GM21619 (cell line): ENCODE measurements at regions not wholly inside any gene's neighbourhood (a gene's known extent, or its start where the extent isn't known, plus 50 kb on each side); places are given as distances from the start of the nearest gene placed in this dataset.

Experiments
- ATAC-seq: cut with Tn5 transposase; IDR thresholded peaks from one replicate; pipeline ENCODE4 v1.9.1; 2021; ENCODE audit not compliant: unreplicated experiment

DNA sequence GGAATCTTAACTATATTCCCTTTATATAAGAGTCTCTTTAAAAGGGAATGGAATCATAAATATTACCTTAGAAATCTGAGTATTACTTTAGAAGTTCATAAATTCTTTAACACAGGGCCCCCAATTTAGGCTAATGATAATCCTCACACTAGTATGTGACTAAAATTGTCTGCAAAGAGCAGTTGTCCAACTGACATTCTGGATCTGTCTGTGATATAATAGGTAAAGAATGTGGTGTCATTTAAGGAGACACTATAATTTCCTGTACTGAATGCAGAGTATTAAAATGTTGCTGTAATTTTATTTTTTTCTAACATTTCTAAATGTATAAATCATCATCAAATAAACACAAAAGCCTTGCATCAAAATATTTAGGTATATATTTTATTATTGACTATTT is 128.5 kb upstream of the DST start:
- no peak for ATAC-seq

DNA sequence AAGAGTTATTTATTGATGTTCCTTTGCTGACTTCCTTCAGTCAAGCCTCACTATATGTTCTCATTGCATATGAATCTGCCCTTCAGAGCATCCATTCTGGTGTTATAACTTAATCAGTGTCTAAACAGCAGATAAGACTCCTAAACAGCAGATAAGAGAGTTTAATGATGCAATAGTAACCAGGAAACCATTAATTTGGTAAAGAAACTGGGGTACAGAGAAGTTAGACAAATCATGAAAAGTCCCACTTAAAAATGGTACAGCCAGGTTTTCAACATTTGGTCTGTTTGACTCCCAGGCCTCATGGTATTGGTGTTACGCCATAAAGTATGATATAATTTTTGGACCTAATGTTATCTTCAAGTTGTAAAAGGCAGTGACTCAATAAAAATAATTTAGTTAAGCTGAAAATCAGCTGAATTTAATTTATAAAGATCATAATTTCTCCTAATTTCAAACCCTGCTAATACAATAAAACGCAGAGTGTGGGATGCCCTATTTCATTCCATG is 127.4 kb upstream of the DST start:
- no peak for ATAC-seq

DNA sequence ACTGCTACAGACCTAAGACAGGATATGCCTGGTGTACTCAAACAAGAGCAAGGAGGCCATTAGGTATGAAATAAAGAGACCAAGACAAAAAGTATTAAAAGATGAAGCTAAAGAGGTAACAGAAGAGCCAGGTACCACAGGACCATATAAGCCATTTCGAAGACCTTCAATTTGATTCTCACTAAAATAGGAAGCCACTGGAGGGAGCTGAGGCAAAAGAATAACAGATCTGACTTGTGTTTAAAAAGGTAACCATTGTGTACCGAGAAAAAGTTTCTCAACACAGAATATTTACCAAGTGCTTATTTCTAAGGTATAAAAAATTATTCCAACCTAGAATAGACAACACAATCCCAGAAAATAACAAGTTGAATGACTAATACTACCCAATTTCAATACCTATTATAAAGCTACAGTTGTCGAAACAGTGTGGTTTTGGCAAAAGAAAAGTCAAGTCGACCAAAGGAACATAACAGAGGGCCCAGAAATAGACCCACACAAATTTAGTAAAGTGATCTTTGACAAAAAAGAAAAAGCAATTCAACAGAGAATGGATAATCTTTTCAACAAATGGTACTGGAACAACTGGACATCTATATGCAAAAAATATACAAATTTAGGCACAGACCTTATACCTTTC is 125.3 kb upstream of the DST start:
- ATAC-seq = no peak

DNA sequence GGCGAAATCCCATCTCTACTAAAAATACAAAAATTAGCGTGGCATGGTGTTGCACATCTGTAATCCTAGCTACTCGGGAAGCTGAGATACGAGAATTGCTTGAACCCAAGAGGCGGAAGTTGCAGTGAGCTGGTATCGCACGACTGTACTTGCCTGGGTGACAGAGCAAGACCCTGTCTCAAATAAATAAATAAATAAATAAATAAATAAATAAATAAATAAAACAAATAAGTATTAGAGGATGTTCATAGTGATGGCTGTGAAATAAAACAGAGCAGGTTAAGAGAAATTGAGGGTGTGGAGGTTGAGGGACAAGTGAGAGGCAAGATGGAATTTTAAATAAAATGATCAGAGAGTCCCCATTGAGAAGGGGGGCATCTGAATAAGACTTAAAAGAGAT is 124.7 kb upstream of the DST start:
- no peak for ATAC-seq

DNA sequence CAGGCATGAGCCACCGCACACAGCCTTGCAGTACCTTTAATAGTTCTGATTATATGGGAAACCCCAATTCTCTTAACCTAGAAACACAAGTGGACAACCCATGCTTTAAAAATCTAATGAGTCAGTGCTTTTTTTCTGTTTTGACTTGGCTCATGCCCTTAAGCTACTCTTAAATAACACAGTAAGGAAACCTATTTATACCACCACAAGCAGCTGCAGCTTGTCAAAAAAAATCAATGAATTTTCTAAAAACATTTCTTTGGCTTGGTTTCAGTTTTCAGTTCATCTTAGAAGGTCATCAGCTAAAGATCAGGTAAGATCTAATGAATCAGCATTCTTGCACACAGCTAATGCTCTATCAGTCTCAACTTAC is 124.1 kb upstream of the DST start:
- ATAC-seq = peak; percentile 81

DNA sequence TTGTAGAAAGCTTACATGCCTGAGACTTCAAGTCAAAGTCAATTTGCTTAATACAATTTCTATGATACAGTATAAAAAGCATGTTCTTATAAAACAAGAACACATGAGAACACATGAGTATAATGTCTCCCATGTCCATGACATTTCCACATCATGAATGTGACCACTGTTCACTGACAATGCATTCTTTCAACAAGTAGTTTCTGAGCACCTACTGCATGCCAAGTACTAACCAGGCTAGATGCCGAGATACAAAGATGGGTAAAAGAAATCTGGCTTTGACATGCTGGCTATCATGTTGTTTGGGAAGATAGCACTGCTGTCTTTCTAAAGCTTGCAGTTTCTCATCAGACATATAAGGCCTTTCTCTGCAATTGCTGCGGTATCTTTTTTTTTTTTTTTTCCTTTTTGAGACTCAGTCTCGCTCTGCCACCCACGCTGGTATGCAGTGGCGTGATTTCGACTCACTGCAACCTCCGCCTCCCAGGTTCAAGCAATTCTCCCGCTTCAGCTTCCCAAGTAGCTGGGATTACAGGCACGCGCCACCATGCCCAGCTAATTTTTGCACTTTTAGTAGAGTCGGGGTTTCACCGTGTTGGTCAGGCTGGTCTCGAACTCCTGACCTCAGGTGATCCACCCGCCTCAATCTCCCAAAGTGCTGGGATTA is 123.6 kb upstream of the DST start:
- ATAC-seq = no peak

DNA sequence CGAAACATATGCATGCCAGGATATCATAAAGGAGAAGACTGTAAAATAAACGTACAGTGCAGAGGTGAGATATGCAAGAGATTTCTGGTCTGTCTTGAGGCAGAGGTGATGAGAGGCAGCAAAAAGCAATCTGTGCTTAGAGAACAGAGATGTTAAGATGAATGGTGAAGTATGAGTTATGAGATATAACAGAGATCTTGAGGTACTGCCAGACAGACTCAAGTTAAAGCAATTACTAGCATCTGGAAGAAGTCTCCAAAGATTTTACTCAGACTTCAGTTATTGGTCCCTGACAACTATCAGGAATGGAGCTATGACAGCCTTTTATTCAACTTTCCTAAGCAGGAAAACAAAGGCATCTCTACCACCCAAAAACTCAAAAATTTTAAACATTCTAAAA is 122.8 kb upstream of the DST start:
- ATAC-seq = no peak

DNA sequence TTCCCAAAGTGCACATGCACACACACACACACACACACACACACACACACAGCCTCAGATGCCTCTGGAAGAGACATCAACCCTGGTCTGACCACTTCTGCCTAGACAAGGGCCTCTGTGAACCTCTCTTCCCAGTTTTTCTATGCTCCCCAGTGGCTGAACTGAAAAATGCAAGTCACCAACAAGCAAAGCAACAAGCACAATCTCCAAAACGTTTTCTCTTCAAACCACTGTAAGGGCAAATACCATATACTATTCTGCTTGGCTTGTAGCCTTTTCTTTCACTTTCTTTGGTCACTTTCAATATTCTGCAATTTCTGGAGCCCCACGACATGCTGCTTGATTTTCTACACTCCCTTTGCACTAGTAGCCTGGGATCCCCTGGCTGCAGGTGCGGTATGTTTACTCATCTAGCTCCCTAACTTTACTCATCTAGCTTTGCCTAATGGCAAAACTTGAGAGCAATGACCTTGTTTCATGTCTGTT is 121.4 kb upstream of the DST start:
- peak; percentile 49 for ATAC-seq

DNA sequence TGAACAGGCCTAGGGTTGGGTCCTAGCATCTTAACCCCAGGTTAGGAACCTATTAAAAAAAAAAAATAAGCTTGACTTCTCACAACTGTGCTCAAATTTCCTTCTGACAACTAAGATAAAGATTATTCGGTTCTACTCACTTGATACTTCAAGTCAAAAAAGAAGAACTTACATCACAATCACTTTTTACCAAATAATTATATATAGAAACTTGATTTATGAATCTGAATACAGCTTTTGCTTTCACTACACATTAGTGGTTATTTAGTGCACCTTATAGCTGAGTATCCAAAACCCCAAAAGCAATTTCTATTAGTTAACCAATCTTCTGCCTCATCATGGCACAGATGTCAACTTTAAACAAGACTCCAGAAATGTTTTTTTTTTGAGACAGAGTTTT is 119.0 kb upstream of the DST start:
- no peak for ATAC-seq

DNA sequence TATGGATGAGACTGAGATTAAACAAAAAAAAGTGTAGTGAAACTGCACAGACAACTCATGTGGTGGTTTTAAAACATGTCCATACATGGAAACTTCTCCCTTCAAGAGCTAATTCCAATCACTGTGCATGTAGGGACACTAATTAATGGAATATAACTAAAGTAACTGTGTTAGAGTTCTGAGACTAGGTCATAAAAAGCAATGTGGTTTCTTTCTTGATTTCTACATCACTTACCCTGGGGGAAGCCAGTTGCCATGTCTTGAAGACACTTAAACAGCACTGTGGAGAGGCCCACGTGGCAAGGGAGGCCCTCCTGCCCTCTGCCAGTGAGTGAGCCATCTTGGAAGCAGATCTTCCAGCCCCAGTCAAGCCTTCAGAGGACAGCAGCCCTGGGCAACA is 118.2 kb upstream of the DST start:
- ATAC-seq = no peak

DNA sequence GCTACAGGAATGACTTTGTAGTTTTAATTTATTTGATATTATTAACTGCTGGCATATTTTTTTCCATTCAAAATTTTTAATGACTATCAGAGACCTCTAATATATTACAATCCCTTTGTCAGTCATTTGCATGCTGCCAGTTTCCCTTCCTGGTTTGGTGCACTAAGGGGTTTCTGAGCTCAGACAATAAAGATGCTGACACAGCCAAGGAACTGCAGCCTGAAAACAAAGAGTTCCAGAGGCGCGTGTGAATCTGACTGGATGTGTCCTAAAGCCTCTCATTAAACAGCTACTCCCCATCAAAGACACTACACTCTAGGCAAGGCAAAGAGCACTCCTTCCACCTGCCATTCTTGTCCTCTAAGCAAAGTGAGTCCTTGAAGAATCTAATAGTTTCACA is 116.8 kb upstream of the DST start:
- ATAC-seq = no peak

DNA sequence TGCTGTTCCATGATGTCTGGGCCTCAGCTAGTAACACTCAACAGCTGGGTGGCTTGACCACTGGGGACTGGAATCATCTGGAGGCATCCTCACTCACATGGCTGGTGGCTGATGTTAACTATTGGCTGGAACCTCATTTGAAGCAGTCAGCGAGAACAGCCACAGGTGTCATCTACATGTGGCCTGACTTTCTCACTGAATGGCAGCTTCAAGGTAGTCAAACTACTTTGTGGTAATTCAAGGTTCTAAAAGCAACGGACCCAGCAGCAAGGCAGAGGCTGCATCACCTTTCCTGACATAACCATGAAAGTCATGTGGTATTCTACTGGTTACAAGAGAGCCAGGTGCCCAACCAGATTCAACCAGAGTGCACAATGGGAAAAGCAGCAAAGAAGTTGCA is 115.9 kb upstream of the DST start:
- ATAC-seq = no peak

DNA sequence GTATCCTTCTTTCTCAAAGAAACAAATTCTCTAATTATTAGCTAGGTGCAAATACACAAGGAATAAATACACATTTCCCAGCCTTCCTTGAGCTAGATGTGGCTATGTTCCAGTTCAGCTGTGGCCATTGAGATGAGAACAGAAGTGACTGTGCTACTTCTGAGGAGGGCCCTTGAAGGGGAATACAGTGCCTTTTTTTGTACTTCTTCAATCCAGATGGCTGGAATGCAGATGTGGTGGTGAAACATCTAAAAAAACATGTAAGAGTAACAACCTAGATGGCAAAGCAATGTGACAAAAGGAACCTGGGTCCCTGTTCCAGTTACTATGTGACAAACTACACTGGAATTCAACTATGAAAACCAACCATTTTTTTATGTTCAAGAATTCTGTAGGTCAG is 115.4 kb upstream of the DST start:
- no peak for ATAC-seq

DNA sequence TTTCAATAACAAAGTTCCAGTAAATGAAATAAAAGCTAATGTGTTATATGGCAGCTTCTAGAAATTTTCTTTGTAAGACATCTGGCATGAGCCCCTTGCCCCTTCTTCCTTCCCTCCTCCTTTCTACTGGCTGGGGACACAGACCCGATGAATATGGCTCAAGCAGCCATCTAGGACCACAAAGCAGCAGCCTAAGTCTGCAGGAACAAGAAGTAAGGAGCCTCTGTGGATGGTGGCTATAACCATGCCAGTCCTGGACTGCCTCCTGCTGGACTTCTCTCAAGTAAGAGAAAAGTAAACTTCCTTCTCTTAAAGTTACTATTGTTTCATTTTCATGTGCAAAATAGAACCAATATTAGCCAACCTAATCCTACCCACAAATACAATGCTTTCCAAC is 114.9 kb upstream of the DST start:
- ATAC-seq = no peak

DNA sequence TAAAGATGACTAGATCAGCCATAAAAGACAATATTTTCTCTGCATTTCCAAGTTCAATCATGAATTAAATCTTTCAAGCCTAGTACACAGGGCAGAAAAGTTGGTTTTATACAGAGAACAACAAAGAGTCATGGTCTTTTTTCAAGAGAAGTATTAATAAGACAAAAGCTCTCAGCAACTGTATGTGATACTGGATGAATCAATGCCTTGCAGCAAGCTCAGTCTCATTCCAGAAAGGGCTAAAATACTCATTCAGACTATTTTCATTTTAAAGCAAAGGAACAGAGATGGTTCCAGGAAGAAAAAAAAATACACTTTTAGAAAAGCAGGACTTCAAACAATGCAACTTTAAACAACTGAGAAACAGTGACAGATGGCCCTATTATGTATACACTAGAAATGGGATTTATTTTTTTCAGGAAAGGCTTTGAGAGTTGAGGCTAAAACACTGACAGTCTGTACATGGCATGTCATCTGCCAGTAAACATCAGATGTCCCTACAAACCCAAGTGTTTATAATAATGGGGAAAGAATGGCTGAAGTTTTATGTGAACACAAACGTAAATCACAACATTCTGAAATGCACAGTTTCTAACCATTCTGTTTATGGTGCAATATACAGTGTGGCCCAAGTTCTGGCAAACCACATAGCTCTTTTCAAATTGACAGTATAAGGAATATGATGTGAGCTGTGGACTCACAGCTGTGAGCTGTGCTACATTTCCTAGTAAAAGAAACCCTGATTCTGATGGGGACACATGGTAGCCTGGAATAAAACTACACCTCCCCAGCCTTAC is 114.3 kb upstream of the DST start:
- no peak for ATAC-seq

DNA sequence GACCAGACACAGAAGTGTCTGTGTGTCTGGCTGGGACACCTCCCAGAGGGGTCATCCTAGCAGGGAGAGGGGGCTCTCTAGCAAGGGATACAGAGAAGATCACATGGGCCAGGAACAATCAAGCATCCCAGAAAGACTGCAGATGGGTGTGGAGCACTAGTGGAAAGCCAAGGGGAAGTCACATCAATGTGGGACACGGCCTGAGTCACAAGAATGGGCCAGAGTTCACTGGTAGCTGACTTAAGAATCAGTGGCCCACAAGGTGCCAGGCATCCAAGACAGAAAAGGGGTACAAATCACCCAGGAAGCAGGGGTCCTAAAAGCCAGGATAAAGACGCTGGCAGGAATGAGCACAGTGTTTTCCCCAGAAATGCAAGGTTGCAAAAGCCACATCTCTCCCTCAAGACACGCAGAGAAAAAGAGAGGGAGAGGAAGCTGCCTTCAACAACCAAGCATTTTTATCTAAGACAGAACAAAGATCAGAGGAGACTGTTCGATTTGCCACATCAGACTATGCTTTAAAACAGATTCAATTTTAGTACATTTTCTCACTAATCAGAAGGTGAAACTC is 113.6 kb upstream of the DST start:
- no peak for ATAC-seq

DNA sequence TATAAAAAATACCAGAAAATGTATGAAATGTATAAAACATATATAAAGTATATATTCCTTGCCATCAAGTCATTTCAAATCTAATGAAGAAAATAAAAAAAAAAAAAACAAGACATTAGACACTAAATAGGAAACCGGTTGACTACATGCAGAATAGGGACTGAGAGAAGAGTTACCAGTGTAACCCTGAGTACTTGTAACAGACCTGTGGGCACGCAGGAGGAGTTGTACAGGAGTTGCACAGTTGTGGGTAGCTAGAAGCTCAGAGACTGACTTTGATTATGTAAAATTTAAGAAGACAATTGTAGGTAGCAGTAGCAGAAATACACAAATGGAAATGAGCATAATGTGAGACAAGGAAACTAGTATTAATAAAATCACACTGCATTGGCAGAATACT is 112.4 kb upstream of the DST start:
- ATAC-seq = no peak

DNA sequence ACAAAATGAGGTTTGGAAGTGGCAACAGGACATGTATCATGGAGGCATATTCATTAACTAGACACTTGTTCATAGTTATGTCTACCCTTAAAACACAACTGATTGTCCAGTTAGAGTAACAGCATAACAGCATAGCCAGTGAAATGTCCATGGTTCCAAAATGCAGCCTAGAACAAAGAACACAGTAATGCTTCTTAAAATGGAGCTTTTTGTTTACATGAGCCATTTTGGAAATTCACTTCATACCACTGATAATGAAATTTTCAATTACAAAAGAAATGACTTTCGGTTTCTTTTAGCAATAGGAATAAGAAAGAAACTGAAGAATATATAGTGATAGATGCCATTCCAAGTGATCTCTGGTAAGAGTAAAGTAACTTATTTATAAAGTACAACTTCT is 111.1 kb upstream of the DST start:
- ATAC-seq = no peak

DNA sequence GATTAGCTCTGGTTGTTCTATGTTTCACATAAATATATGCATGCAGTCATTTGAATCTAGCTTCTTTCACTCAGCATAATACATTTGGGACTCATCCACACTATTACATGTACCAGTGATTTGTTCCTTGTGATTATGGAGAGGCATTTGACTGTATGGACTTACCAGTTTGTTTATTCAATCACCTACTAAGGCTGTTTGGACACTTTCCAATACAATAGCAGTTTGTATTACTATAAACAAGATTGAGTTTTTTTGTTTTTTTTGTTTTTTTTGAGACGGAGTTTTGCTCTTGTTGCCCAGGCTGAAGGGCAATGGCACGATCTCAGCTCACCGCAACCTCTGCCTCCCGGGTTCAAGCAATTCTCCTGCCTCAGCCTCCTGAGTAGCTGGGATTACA is 109.8 kb upstream of the DST start:
- no peak for ATAC-seq

DNA sequence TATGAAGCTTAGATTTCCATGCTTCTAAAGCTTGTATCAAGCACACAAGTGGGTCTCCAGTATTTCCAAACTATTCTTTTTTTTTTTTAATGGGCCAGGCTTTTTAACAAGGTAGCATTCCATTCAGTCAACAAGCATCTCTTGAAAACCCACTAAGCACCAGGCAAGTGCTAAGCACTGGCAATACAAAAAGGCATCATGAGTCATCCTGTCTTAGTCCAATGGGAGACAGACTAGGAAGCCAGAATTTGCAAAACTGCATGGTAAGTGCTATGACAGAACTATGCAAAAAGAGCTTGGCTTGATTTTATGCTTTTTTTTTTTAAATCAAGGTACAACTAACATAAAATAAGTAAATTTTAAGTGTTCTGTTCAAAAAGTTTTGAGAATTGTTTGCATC is 109.3 kb upstream of the DST start:
- no peak for ATAC-seq

DNA sequence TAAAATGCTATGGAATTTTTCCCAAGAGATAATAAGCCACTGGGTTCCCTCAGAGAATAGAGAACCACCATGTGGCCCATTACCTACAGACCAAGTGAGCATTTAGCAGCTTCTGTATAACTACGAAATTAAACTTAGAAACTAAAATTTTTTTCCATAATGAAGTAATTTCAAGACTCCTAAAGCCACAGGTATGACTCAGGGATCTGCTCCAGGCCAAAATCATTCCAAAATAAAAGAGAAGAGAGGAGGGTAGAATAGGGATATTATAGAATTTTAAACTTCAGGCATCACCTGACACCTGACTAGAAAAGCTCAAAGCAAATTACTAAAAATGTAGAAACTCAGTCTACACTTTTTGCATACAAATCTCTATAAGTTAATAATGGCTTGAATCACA is 108.9 kb upstream of the DST start:
- no peak for ATAC-seq

DNA sequence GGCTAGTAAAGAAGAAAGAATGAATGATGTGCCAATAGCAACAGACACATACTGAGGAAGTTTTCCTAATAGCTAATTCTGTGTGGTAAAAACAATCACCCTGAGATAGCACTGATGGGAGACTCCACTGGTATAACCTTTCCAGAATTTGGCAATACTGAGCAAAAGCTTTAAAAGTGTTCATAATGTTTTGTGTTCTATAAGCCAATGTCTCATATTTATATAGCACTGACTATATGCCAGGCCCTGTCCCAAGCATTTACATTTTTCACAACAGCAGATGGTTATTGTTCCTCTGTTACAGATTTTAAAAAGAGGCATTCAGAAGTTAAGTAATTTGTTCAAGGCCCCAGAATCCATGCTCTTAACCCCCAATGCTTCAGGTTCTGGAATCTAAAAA is 108.0 kb upstream of the DST start:
- no peak for ATAC-seq
